HEK293 (cell line): ENCODE measurements at regions not wholly inside any gene's neighbourhood (a gene's known extent, or its start where the extent isn't known, plus 50 kb on each side); places are given as distances from the start of the nearest gene placed in this dataset.

Experiments
- CTCF ChIA-PET: fragments of 350-600 bp; formaldehyde crosslinking; extraction: SDS; loops from one replicate; lab custom pipeline; 2021; ENCODE audit warnings: antibody characterized with exemption; lab: Yijun Ruan, JAX
- POLR2A ChIA-PET: fragments of 300-600 bp; formaldehyde crosslinking; extraction: SDS; loops from one replicate; lab custom pipeline; 2020; ENCODE audit warnings: antibody characterized with exemption, inconsistent platforms; lab: Yijun Ruan, JAX
- H3K27ac ChIP-seq: fragments of 200-500 bp; sonication (Bioruptor generic); 2 replicates; pipeline ENCODE4 v1.5.1; 2014; ENCODE audit warnings: low read depth, low read length, control low read depth, inconsistent platforms; ENCODE audit errors: extremely low read depth
- H3K36me3 ChIP-seq, 2 experiments: fragments of 200-500 bp in 1 of 2; sonication (Bioruptor generic) in 1 of 2; 1 replicate in 1 of 2; 2 replicates in 1 of 2; pipeline ENCODE4 v1.5.1; 2014 to 2017; ENCODE audit warnings: inconsistent platforms in 2 of 2, low read length in 2 of 2; ENCODE audit not compliant: control insufficient read depth in 2 of 2, insufficient read depth in 1 of 2
- H3K4me1 ChIP-seq: fragments of 200-500 bp; sonication (Bioruptor generic); 2 replicates; pipeline ENCODE4 v1.5.1; 2014; ENCODE audit warnings: mild to moderate bottlenecking, low read length, inconsistent platforms; ENCODE audit not compliant: control insufficient read depth, insufficient read depth
- H3K4me3 ChIP-seq: 2 replicates; pipeline ENCODE4 v1.5.1; 2011; ENCODE audit warnings: low read depth, mild to moderate bottlenecking, control low read depth, low read length, moderate library complexity
- H3K9me3 ChIP-seq: fragments of 200-500 bp; sonication (Bioruptor generic); 2 replicates; pipeline ENCODE4 v1.5.1; 2014; ENCODE audit warnings: low read depth, low read length, inconsistent platforms; ENCODE audit not compliant: control insufficient read depth, insufficient read depth
- EGR2 ChIP-seq: fragments of 450-650 bp; formaldehyde crosslinking; IDR thresholded peaks from 2 replicates; pipeline ENCODE4 v1.5.1; 2016; ENCODE audit warnings: low read depth, missing biosample characterization, missing genetic modification characterization
- GLI2 ChIP-seq: fragments of 450-650 bp; formaldehyde crosslinking; IDR thresholded peaks from 2 replicates; pipeline ENCODE4; 2017; ENCODE audit warnings: missing biosample characterization, missing genetic modification characterization, low read depth, borderline replicate concordance
- GLI4 ChIP-seq: fragments of 450-650 bp; formaldehyde crosslinking; IDR thresholded peaks from 2 replicates; pipeline ENCODE4 v1.5.1; 2016; ENCODE audit warnings: missing biosample characterization, missing genetic modification characterization
- GLIS2 ChIP-seq: fragments of 450-650 bp; formaldehyde crosslinking; IDR thresholded peaks from 2 replicates; pipeline ENCODE4 v1.5.1; 2016; ENCODE audit warnings: missing biosample characterization, missing genetic modification characterization
- HOXC10 ChIP-seq: sonication (generic); formaldehyde crosslinking; IDR thresholded peaks from 2 replicates; pipeline ENCODE4 v1.8.1; 2023; ENCODE audit warnings: mild to moderate bottlenecking, missing genetic modification reagents
- HOXD13 ChIP-seq: sonication (generic); formaldehyde crosslinking; IDR thresholded peaks from 2 replicates; pipeline ENCODE4 v1.8.0; 2022; ENCODE audit warnings: missing genetic modification reagents, borderline replicate concordance
- MEIS1 ChIP-seq: sonication (generic); formaldehyde crosslinking; IDR thresholded peaks from 2 replicates; pipeline ENCODE4 v1.8.1; 2022; ENCODE audit warnings: missing genetic modification reagents, mild to moderate bottlenecking, borderline replicate concordance
- ZBTB20 ChIP-seq: fragments of 450-650 bp; formaldehyde crosslinking; IDR thresholded peaks from 2 replicates; pipeline ENCODE4 v1.5.1; 2016; ENCODE audit warnings: missing biosample characterization, missing genetic modification characterization
- ZNF112 ChIP-seq: fragments of 450-650 bp; formaldehyde crosslinking; IDR thresholded peaks from 2 replicates; pipeline ENCODE4 v1.5.0; 2017; ENCODE audit warnings: missing biosample characterization, missing genetic modification characterization
- ZNF19 ChIP-seq: fragments of 450-650 bp; formaldehyde crosslinking; IDR thresholded peaks from 2 replicates; pipeline ENCODE4; 2016; ENCODE audit warnings: missing biosample characterization, missing genetic modification characterization, low read depth
- ZNF221 ChIP-seq: fragments of 450-650 bp; formaldehyde crosslinking; IDR thresholded peaks from 2 replicates; pipeline ENCODE4 v1.5.1; 2017; ENCODE audit warnings: missing biosample characterization, missing genetic modification characterization, borderline replicate concordance
- ZNF239 ChIP-seq: fragments of 450-650 bp; formaldehyde crosslinking; IDR thresholded peaks from 2 replicates; pipeline ENCODE4 v1.5.1; 2016; ENCODE audit warnings: missing biosample characterization, missing genetic modification characterization
- ZNF280C ChIP-seq: fragments of 450-650 bp; formaldehyde crosslinking; IDR thresholded peaks from 2 replicates; pipeline ENCODE4 v1.5.1; 2016; ENCODE audit warnings: missing biosample characterization, missing genetic modification characterization
- ZNF391 ChIP-seq: fragments of 450-650 bp; formaldehyde crosslinking; IDR thresholded peaks from 2 replicates; pipeline ENCODE4 v1.5.1; 2016; ENCODE audit warnings: low read depth, missing biosample characterization, missing genetic modification characterization, borderline replicate concordance
- ZNF501 ChIP-seq: fragments of 450-650 bp; formaldehyde crosslinking; IDR thresholded peaks from 2 replicates; pipeline ENCODE4 v1.5.1; 2016; ENCODE audit warnings: missing biosample characterization, missing genetic modification characterization
- ZNF585B ChIP-seq: fragments of 450-650 bp; formaldehyde crosslinking; IDR thresholded peaks from 2 replicates; pipeline ENCODE4 v1.5.1; 2016; ENCODE audit warnings: missing biosample characterization, missing genetic modification characterization
- ZNF626 ChIP-seq: fragments of 450-650 bp; sonication (Bioruptor Pico); formaldehyde crosslinking; IDR thresholded peaks from 2 replicates; pipeline ENCODE4 v1.5.1; 2018; ENCODE audit warnings: missing biosample characterization, missing genetic modification characterization, inconsistent platforms
- ZNF654 ChIP-seq: fragments of 450-650 bp; formaldehyde crosslinking; IDR thresholded peaks from 2 replicates; pipeline ENCODE4 v1.5.1; 2016; ENCODE audit warnings: low read depth, missing biosample characterization, missing genetic modification characterization
- ZNF664 ChIP-seq: fragments of 450-650 bp; formaldehyde crosslinking; IDR thresholded peaks from 2 replicates; pipeline ENCODE4 v1.5.1; 2016; ENCODE audit warnings: missing biosample characterization, missing genetic modification characterization
- ZNF701 ChIP-seq: fragments of 450-650 bp; formaldehyde crosslinking; IDR thresholded peaks from 2 replicates; pipeline ENCODE4 v1.5.1; 2016; ENCODE audit warnings: missing biosample characterization, missing genetic modification characterization
- ZNF747 ChIP-seq: fragments of 450-650 bp; formaldehyde crosslinking; IDR thresholded peaks from 2 replicates; pipeline ENCODE4 v1.5.1; 2016; ENCODE audit warnings: missing biosample characterization, missing genetic modification characterization
- ZNF76 ChIP-seq: fragments of 450-650 bp; formaldehyde crosslinking; IDR thresholded peaks from 2 replicates; pipeline ENCODE4; 2016; ENCODE audit warnings: low read depth, missing biosample characterization, missing genetic modification characterization, borderline replicate concordance
- ZNF776 ChIP-seq: fragments of 450-650 bp; formaldehyde crosslinking; IDR thresholded peaks from 2 replicates; pipeline ENCODE4 v1.5.0; 2017; ENCODE audit warnings: missing biosample characterization, missing genetic modification characterization, borderline replicate concordance
- TF ChIP-seq, protein P1 (sequence below): fragments of 450-650 bp; formaldehyde crosslinking; IDR thresholded peaks from 2 replicates; pipeline ENCODE4 v1.5.1; 2016; ENCODE audit warnings: missing biosample characterization, missing genetic modification characterization
- TF ChIP-seq, protein P2 (sequence below): fragments of 450-650 bp; formaldehyde crosslinking; IDR thresholded peaks from 2 replicates; pipeline ENCODE4 v1.5.1; 2017; ENCODE audit warnings: missing biosample characterization, missing genetic modification characterization

DNA sequence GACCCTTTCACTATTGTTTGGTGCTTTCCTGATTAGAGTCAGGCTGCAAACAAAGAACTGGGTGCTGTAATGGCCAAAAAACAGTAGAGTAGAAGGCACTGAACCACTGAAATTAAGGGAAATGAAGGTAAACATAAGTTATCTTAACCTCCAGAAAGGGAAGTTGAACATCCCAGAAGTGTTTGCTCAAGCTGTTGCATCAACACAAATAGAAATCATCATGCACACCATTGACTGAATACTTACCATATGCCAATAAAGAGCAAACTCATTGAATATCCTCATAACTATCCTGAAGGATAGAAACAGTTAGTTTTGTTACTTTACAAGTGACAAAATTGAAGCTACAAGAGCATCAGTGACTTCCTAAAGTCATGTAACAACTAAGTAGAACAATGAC is 477.4 kb upstream of the CHST9 start:
- TF ChIP-seq ZNF239 (tag by site-specific recombination) (no peak), GLIS2 (tag by site-specific recombination) (no peak), GLI2 (no peak), GLI4 (tag by site-specific recombination) (no peak), EGR2 (tag by site-specific recombination) (no peak), ZNF747 (tag by site-specific recombination) (no peak), ZNF626 (no peak), HOXD13 (CRISPR knock-in tag) (no peak), ZNF19 (tag by site-specific recombination) (no peak), ZNF112 (tag by site-specific recombination) (no peak), HOXC10 (CRISPR knock-in tag) (no peak)
- TF ChIP-seq, protein P1, sequence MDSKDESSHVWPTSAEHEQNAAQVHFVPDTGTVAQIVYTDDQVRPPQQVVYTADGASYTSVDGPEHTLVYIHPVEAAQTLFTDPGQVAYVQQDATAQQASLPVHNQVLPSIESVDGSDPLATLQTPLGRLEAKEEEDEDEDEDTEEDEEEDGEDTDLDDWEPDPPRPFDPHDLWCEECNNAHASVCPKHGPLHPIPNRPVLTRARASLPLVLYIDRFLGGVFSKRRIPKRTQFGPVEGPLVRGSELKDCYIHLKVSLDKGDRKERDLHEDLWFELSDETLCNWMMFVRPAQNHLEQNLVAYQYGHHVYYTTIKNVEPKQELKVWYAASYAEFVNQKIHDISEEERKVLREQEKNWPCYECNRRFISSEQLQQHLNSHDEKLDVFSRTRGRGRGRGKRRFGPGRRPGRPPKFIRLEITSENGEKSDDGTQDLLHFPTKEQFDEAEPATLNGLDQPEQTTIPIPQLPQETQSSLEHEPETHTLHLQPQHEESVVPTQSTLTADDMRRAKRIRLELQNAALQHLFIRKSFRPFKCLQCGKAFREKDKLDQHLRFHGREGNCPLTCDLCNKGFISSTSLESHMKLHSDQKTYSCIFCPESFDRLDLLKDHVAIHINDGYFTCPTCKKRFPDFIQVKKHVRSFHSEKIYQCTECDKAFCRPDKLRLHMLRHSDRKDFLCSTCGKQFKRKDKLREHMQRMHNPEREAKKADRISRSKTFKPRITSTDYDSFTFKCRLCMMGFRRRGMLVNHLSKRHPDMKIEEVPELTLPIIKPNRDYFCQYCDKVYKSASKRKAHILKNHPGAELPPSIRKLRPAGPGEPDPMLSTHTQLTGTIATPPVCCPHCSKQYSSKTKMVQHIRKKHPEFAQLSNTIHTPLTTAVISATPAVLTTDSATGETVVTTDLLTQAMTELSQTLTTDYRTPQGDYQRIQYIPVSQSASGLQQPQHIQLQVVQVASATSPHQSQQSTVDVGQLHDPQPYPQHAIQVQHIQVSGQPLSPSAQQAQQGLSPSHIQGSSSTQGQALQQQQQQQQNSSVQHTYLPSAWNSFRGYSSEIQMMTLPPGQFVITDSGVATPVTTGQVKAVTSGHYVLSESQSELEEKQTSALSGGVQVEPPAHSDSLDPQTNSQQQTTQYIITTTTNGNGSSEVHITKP (tag by site-specific recombination), result no peak
- Histone ChIP-seq H3K36me3 (no peaks in the 10 kb centered on the region), H3K4me3 (no peak overlapping the region), H3K27ac (no peak overlapping the region), H3K9me3 (no peaks in the 10 kb centered on the region), H3K4me1 (no peaks in the 10 kb centered on the region)
- CTCF ChIA-PET, result interaction anchor here (0.7 to 1.2 kb wide), 2 partner anchors 10 to 23 kb away, joined by 3 to 4 read pairs; no protein-coding TSS in a partner anchor
- POLR2A ChIA-PET, result no interaction called here

DNA sequence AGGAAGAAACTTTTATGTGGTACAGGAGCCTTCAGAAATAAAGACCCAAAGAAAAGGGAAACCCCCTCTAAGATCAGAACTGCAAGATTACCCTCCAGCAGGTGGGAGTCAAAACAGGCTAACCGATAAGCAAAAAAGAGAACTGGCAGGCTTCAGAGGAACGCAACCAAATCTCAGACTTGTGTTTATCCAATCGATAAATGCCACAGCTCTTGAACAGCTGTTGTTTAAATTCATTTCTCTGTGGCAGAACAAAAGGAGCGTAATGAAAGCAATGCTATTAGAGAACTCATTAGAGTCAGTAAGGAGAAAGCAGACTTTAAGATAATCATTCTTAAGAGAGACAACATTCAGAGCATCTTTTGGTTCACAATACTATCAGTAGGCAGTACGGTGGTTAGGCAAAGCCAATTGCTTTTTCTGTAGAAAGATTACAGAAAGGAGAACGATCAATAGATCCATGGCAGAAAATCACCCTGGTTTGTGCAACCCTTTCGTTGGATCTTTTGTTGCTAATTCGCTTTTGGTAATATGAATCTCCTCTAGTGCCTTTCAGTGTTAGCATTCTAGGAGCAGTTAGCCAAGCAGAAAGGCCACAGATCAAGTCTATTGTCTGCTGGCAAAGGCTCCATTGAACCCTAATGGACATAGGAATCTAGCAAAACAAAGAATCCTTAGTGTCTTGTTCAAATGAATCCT is 476.4 kb upstream of the CHST9 start:
- no peak overlapping the region for H3K4me3 ChIP-seq
- POLR2A ChIA-PET, result no interaction called here
- H3K9me3 ChIP-seq, result no peaks in the 10 kb centered on the region
- H3K36me3 ChIP-seq, result no peaks in the 10 kb centered on the region
- no peak for TF ChIP-seq ZNF776 (tag by site-specific recombination)
- no peak for TF ChIP-seq ZNF280C (tag by site-specific recombination)
- no peak for TF ChIP-seq ZNF221 (tag by site-specific recombination)
- TF ChIP-seq ZNF664 (tag by site-specific recombination), result no peak
- TF ChIP-seq, protein P2, sequence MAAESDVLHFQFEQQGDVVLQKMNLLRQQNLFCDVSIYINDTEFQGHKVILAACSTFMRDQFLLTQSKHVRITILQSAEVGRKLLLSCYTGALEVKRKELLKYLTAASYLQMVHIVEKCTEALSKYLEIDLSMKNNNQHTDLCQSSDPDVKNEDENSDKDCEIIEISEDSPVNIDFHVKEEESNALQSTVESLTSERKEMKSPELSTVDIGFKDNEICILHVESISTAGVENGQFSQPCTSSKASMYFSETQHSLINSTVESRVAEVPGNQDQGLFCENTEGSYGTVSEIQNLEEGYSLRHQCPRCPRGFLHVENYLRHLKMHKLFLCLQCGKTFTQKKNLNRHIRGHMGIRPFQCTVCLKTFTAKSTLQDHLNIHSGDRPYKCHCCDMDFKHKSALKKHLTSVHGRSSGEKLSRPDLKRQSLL (tag by site-specific recombination), result no peak
- no peak for TF ChIP-seq ZNF391 (tag by site-specific recombination)
- TF ChIP-seq ZNF585B, result no peak
- no peak for TF ChIP-seq ZNF654
- no peak for TF ChIP-seq ZNF701 (tag by site-specific recombination)
- TF ChIP-seq MEIS1 (CRISPR knock-in tag), result no peak
- TF ChIP-seq ZNF501 (tag by site-specific recombination), result no peak
- TF ChIP-seq ZNF76 (tag by site-specific recombination), result no peak
- TF ChIP-seq ZBTB20, result no peak
- CTCF ChIA-PET, result interaction anchor here (1.2 kb wide), 1 partner anchor 24 kb away, joined by 4 read pairs; no protein-coding TSS in a partner anchor
- H3K4me1 ChIP-seq, result no peaks in the 10 kb centered on the region
- no peak overlapping the region for H3K27ac ChIP-seq
